ENCODE measurements at regions not wholly inside any gene's neighbourhood (a gene's known extent, or its start where the extent isn't known, plus 50 kb on each side); places are given as distances from the start of the nearest gene placed in this dataset.

- H3K4me3 ChIP-seq (ENCODE audit: low read depth, low read length), result no peak overlapping the region
- DNase-seq (ENCODE audit: low read depth), result no peak
- TF ChIP-seq CTCF (IDR thresholded peaks at IDR 0.05; ENCODE audit: insufficient read depth, low read depth, low read length, missing control alignments), result no peak
Measured at GRCh38 chr20:57112448-57112847, 154.0 kb downstream of the BMP7 start.

GRCh38 chr20:57114290-57115005 is 152.0 kb downstream of the BMP7 start:
- H3K4me3 ChIP-seq (ENCODE audit: low read depth, low read length), result no peak overlapping the region
- DNase-seq (ENCODE audit: low read depth), result no peak
- TF ChIP-seq CTCF (IDR thresholded peaks at IDR 0.05; ENCODE audit: insufficient read depth, low read depth, low read length, missing control alignments), result no peak

GRCh38 chr20:57117296-57117695 is 149.1 kb downstream of the BMP7 start:
- no peak for DNase-seq (ENCODE audit: low read depth)
- H3K4me3 ChIP-seq (ENCODE audit: low read depth, low read length), result no peak overlapping the region
- no peak for TF ChIP-seq CTCF (IDR thresholded peaks at IDR 0.05; ENCODE audit: insufficient read depth, low read depth, low read length, missing control alignments)

- no peak overlapping the region for H3K4me3 ChIP-seq (ENCODE audit: low read depth, low read length)
- no peak for DNase-seq (ENCODE audit: low read depth)
- no peak for TF ChIP-seq CTCF (IDR thresholded peaks at IDR 0.05; ENCODE audit: insufficient read depth, low read depth, low read length, missing control alignments)
Measured at GRCh38 chr20:57118107-57118769, 148.2 kb downstream of the BMP7 start.
